SJCRH30 (cell line): ENCODE measurements at regions not wholly inside any gene's neighbourhood (a gene's known extent, or its start where the extent isn't known, plus 50 kb on each side); places are given as distances from the start of the nearest gene placed in this dataset.
A peak's percentile ranks its signal among the peaks of the same experiment; 100 is the strongest.

ENCODE experiments used
- DNase-seq, 2 experiments: peaks; one replicate each; pipeline ENCODE4 v3.0.0-alpha.2; 2015 to 2020
- H3K27ac ChIP-seq: fragments of 250-450 bp; sonication (Bioruptor Pico); 2 replicates; pipeline ENCODE4 v1.5.1; 2020; ENCODE audit warnings: mild to moderate bottlenecking, moderate library complexity
- H3K27me3 ChIP-seq: fragments of 250-450 bp; sonication (Bioruptor Pico); 2 replicates; pipeline ENCODE4 v1.5.1; 2020; ENCODE audit warnings: mild to moderate bottlenecking, moderate library complexity
- H3K36me3 ChIP-seq: fragments of 250-450 bp; sonication (Bioruptor Pico); 2 replicates; pipeline ENCODE4 v1.5.1; 2020; ENCODE audit warnings: mild to moderate bottlenecking, moderate library complexity
- H3K4me1 ChIP-seq: fragments of 250-450 bp; sonication (Bioruptor Pico); 2 replicates; pipeline ENCODE4 v1.5.1; 2020; ENCODE audit warnings: mild to moderate bottlenecking, moderate library complexity
- H3K4me3 ChIP-seq: fragments of 250-450 bp; sonication (Bioruptor Pico); 2 replicates; pipeline ENCODE4 v1.5.1; 2020; ENCODE audit warnings: mild to moderate bottlenecking, moderate library complexity
- H3K9me3 ChIP-seq: fragments of 250-450 bp; sonication (Bioruptor Pico); replicated peaks from 2 replicates; pipeline ENCODE4 v1.5.1; 2020; ENCODE audit warnings: mild to moderate bottlenecking, moderate library complexity

DNA sequence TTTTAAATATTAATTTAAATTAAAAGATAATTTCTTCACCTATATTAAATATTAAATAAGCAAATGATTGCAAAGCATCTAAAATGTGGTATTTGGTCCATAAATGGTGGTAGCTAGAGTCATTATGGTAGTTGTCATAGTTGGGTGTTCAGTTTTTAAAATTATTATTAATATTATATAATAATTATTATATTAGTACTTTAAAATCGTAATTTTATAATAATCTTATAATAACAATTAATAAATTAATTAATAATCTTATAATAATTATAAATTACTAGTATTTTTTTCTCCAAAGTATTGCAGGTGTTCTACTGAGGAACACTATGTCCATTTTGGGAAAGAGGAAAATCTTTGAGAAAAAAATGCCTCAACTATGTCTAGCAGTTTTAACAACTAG is 835.5 kb upstream of the GCFC2 start:
- H3K36me3 ChIP-seq = no peaks in the 10 kb centered on the region
- H3K27ac ChIP-seq = no peak overlapping the region
- H3K4me3 ChIP-seq = no peak overlapping the region
- H3K9me3 ChIP-seq = no peaks in the 10 kb centered on the region
- no peak for DNase-seq
- H3K4me1 ChIP-seq = no peaks in the 10 kb centered on the region
- no peaks in the 10 kb centered on the region for H3K27me3 ChIP-seq

DNA sequence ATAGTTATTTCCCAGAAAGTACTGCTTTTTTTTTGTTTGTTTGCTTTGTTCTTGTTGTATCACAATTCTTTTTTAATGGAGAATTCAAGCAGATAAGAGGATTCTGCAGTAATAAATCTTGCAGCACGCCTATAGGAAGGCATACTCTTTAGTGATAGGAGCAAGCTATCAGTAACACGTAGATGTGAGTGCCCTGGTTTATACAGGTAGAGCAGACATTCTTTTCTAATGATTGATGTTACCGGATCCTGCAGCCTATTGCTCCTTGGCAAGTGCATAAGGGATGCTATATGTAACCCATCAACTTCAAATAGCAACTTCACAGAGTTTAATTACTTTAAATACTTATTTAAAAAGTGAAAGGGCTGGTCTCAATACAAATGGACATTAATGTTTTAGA is 834.2 kb upstream of the GCFC2 start:
- H3K36me3 ChIP-seq = no peaks in the 10 kb centered on the region
- no peaks in the 10 kb centered on the region for H3K9me3 ChIP-seq
- no peak overlapping the region for H3K27ac ChIP-seq
- no peak for DNase-seq
- H3K4me1 ChIP-seq = no peaks in the 10 kb centered on the region
- no peaks in the 10 kb centered on the region for H3K27me3 ChIP-seq
- H3K4me3 ChIP-seq = no peak overlapping the region

DNA sequence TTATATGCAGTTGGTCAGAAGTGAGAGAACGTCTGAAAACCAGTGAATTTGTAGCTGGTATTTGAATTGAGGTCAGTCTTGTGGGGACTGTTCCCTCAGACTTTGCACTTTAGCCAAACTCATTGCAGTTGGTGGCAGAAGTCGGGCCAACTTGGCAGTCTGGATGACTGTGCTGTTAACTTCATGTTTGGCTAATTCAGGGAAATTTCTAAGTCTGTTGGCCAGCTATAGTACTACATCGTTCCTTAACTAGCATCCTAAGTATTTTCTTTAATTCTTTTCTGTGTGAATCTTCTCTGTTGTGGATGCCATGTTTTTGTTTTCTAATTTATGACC is 806.8 kb upstream of the GCFC2 start:
- H3K36me3 ChIP-seq = no peaks in the 10 kb centered on the region
- H3K4me3 ChIP-seq = no peak overlapping the region
- no peaks in the 10 kb centered on the region for H3K4me1 ChIP-seq
- H3K27me3 ChIP-seq = no peaks in the 10 kb centered on the region
- DNase-seq = no peak
- peaks cover 3% of the 10 kb centered on the region; the same call in 1 of the 2 replicates for H3K9me3 ChIP-seq
- no peak overlapping the region for H3K27ac ChIP-seq

DNA sequence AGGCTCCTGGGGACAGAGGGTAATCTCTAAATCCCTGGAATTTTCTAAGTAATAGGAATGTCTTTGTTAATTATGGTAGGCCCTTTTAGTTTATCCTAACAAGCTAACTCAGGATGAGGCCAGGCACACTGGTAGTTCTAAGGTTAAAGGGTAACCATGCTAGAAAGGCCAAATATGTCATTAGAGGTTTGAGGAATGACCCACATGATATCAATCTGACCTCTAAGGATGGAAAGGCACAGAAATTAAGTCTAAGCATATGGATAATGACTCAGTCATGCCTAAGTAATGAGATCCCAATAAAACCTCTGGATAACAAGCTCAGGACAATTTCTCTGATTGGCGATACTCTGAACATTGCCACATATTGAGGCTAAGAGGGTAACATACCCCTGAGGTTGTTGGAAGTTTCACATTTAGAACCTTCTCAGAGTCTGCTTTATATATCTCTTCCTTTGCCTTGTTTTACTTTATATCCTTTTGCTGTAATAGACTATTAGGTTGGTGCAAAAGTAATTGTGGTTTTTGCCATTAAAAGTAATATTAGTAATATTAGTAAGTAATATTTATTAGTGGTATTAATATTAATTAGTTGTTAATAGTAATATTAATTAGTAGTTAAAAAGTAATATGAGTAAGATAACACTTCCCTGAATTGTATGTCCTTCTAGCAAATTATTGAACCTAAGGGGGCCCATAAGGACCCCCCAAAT is 806.3 kb upstream of the GCFC2 start:
- DNase-seq = no peak
- H3K9me3 ChIP-seq = peaks cover 3% of the 10 kb centered on the region; the same call in 1 of the 2 replicates
- no peak overlapping the region for H3K27ac ChIP-seq
- no peaks in the 10 kb centered on the region for H3K36me3 ChIP-seq
- no peak overlapping the region for H3K4me3 ChIP-seq
- no peaks in the 10 kb centered on the region for H3K27me3 ChIP-seq
- H3K4me1 ChIP-seq = no peaks in the 10 kb centered on the region

DNA sequence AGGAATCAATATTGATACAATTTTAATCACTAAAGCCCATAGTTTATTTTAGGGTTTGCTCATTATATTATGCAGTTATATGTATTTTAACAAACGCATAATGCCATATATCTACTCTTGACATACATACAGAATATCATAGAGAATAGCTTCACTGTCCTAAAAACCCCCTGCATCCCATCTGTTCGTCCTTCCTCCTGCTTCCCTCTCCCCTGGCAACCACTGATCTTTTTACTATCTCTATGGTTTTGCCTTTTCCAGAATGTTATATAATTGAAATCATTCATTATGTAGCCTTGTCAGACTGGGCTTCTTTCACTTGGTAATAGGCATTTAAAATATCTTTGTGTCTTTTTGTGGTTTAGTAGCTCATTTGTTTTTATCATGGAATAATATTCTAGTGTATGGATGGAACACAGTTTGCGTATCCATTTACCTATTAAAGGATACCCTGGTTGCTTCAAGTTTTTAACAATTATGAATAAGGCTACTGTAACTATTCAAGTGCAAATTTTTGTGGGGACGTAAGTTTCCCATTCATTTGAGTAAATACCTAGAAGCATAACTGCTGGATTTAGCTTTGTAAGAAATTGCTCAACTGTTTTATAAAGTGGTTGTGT is 801.6 kb upstream of the GCFC2 start:
- Histone ChIP-seq H3K4me1 (no peaks in the 10 kb centered on the region), H3K36me3 (no peaks in the 10 kb centered on the region), H3K4me3 (no peak overlapping the region), H3K9me3 (peaks cover 3% of the 10 kb centered on the region; the same call in 1 of the 2 replicates), H3K27ac (no peak overlapping the region), H3K27me3 (no peaks in the 10 kb centered on the region)
- DNase-seq = no peak

DNA sequence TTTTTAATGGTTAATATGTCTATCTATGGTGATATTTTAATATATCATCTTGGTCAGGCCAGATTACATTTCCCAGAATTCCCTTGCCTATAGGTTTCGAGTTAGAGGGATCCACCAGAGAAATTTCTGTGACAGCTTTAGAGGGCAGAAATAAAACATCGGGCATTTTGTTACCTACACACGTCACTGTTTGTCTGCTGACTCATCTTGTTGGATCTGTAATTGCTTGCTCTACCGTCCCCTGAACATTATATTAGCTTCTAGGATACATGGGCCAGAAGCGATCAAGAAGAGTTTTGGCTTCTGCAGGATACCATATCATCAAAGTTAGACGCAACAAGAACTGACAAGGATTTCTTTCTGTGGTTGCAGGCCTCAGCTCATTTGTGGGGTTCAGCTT is 795.8 kb upstream of the GCFC2 start:
- Histone ChIP-seq H3K27me3 (no peaks in the 10 kb centered on the region), H3K36me3 (no peaks in the 10 kb centered on the region), H3K4me3 (no peak overlapping the region), H3K9me3 (no peaks in the 10 kb centered on the region), H3K4me1 (no peaks in the 10 kb centered on the region), H3K27ac (no peak overlapping the region)
- DNase-seq = no peak

DNA sequence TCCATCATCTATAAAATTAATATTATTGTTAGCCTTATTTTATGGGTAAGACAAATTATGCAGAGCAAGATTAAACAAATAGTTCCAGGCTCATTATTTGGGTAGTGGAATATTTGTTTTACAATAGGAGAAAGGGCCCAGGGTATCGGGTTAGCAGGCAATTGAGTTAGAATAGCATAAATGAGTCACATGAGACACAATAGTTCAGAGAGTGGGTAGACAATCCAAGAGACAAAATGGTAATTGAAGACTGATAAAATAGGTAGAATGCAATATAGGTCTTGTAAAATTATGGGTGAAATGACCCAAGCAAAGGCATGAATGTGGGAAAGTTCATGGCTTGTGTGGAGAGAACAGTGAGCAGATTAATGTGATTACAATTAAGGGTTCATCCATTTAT is 790.9 kb upstream of the GCFC2 start:
- no peaks in the 10 kb centered on the region for H3K36me3 ChIP-seq

DNA sequence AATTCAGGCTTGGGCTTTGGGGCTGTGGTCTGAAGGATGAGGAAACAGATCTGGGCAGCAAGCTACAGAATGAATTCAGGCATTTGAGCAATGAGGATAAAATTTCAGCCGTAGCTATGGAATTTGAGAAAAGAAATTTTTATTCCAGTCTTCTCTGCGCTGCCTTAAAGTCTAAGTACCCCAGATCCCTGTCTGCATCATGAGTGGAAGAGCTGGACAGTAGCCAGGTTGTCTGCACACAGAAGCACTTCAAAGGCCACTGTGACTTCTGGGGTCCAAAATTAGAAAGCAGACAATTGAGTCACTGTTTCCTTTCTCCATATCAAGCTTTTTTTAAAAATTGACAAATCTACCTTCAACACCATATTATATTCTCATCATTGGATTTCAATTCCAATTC is 787.6 kb upstream of the GCFC2 start:
- H3K27ac ChIP-seq = no peak overlapping the region
- H3K27me3 ChIP-seq = no peaks in the 10 kb centered on the region
- H3K9me3 ChIP-seq = no peaks in the 10 kb centered on the region
- H3K4me1 ChIP-seq = peaks cover 10% of the 10 kb centered on the region
- peak; percentile 15 to 46 for DNase-seq
- H3K36me3 ChIP-seq = no peaks in the 10 kb centered on the region
- H3K4me3 ChIP-seq = no peak overlapping the region

More for the DNA sequence above, 790.9 kb upstream of the GCFC2 start:
- Histone ChIP-seq H3K27me3 (no peaks in the 10 kb centered on the region), H3K27ac (no peak overlapping the region), H3K9me3 (no peaks in the 10 kb centered on the region), H3K4me3 (no peak overlapping the region), H3K4me1 (peaks cover 10% of the 10 kb centered on the region)
- no peak for DNase-seq

DNA sequence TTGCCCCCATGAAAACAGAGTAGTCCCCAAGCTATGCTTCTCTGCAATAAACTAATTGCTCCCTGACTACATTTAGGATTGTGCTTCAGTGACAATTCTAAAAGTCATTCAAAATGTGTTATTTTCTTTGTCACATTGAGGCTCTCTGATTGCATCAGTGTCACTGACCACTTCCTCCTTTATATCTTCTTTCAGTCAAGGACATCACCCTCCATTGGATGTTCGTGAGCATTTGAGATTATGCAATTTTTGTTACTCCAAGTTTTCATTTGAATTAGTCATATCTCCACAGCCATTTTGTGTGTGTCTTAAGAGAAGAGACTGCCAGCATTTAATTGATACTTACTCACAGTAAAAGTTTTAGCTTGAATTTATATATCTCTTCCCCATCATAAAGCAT is 780.8 kb upstream of the GCFC2 start:
- H3K36me3 ChIP-seq = no peaks in the 10 kb centered on the region; the same call in 1 of the 2 replicates
- DNase-seq = no peak
- no peak overlapping the region for H3K27ac ChIP-seq
- no peak overlapping the region for H3K4me3 ChIP-seq
- H3K9me3 ChIP-seq = no peaks in the 10 kb centered on the region
- H3K27me3 ChIP-seq = no peaks in the 10 kb centered on the region
- no peaks in the 10 kb centered on the region for H3K4me1 ChIP-seq

DNA sequence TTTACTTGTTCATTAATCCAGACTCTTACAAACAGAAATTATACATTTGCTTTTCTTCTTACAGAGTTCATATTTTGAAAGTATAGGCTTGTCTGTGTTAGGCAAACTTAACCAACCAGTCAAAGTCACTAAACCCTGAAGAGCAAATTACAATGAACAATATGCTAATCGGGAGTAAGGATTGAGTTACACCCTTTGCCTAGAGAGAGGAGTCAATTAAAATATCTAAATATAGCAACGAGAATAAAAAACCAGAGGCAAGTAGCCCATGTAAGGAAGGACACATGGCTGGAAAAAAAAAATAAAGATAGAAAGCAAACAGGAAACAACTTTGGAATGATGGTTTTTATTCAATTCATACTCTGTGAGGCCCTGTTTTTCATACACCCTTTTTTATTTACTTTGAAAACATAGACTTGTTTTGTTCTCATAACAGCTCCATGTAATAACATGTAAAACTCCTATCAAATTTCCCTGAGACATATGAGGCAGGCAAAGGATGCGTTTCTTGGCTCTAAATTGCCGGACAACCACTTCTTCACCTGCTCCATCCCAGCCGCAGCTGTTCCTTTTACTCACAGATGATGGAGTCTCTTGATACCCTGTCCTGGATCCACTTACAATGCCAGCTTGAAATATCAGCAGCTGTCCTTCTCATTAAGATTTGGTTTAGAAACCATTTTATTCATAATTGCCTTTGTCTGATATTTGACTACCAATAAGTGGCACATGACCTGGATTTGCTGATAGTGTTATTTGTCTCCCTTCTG is 767.7 kb upstream of the GCFC2 start:
- H3K4me3 ChIP-seq = peak overlapping the region; percentile 3; the same call in 1 of the 2 replicates
- no peaks in the 10 kb centered on the region for H3K27me3 ChIP-seq
- peak overlapping the region; percentile 85 for H3K27ac ChIP-seq
- DNase-seq = peak; percentile 91 to 98
- H3K36me3 ChIP-seq = no peaks in the 10 kb centered on the region
- H3K9me3 ChIP-seq = peaks cover 3% of the 10 kb centered on the region; the same call in 1 of the 2 replicates
- peaks cover 33% of the 10 kb centered on the region for H3K4me1 ChIP-seq

DNA sequence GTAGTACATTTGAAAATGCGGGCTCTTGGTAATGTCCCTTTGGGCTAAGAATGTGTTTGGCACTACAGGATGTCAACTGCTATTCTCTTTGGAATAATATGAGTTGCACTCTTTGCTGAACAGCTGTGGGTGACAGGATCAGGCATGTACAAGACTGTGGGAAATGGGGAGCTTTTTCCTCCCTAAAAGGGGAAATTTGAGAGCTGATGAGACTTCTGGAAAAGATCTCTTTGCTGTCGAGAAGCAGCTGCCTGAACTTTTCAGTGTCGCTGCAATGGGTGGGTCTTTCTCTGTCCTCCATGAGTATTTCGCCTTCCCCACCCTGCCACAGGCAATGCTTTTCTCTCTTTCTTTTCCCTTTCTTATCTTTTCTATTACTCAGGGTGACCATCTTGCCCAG is 762.2 kb upstream of the GCFC2 start:
- H3K9me3 ChIP-seq = peaks cover 6% of the 10 kb centered on the region

DNA sequence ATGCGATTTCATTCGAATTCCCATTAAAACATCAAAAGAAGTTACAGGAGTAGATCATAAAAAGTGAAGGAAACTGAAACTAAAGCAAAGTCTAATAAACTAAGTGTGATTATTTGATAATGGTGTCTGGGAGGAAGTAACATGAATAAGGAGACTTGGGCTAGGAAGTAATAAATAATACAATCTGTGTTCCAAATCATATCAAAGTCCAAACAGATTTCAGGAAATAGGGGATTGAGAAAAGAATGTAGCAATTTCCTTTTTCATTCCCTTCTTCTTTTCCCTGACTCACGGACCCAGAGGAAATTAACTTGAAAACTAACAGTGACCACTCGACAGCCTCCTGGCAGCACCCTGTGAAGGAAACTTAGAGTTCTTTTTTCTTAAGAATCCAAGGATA is 758.4 kb upstream of the GCFC2 start:
- H3K27ac ChIP-seq = no peak overlapping the region
- peaks cover 22% of the 10 kb centered on the region for H3K4me1 ChIP-seq
- H3K4me3 ChIP-seq = no peak overlapping the region
- peaks cover 6% of the 10 kb centered on the region for H3K9me3 ChIP-seq
- DNase-seq = no peak
- no peaks in the 10 kb centered on the region for H3K27me3 ChIP-seq
- H3K36me3 ChIP-seq = no peaks in the 10 kb centered on the region

More for the DNA sequence above, 762.2 kb upstream of the GCFC2 start:
- Histone ChIP-seq H3K27ac (peak overlapping the region; percentile 88), H3K36me3 (no peaks in the 10 kb centered on the region), H3K4me3 (peak overlapping the region; percentile 26), H3K27me3 (no peaks in the 10 kb centered on the region), H3K4me1 (peaks cover 33% of the 10 kb centered on the region)
- peak; percentile 84 to 96 for DNase-seq

DNA sequence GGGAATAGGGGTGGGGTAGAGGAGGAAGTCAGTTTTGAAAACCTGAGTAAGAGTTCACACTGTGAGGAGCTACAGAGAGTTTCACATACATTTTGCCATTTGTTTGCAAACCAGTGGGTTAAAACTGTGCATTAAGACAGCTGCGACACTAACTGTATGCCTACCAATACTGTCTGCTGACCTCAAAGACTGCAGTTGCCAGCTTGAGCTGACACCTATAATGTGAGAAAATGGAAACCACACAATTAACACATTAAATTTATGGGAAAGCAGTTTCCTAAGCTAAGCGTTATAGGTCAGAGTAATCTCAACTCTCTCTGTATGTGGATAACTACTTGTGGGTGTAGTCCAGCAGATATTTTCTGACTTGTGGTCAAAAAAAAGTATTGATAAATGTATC is 756.6 kb upstream of the GCFC2 start:
- no peaks in the 10 kb centered on the region for H3K36me3 ChIP-seq
- H3K27me3 ChIP-seq = no peaks in the 10 kb centered on the region
- DNase-seq = no peak
- H3K4me1 ChIP-seq = peaks cover 5% of the 10 kb centered on the region
- H3K4me3 ChIP-seq = no peak overlapping the region
- no peak overlapping the region for H3K27ac ChIP-seq
- peaks cover 6% of the 10 kb centered on the region for H3K9me3 ChIP-seq

DNA sequence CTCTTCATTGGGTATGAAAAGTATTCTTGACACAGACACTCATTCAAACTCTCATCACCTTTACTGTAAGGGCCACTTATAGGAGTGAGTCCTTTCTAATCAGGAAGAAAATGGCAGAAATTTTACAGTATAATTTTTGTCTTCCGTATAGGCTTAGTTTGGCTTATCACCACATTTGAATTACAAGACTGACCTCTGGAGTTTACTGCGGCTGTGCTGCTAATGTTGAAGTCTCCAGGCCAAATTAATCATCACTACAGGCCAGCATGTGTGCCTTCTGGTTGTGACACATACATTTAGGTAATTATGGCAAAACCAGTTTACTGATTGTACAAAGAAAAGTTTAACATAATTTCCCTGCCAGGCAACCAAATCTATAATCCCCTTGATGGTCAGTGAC is 753.6 kb upstream of the GCFC2 start:
- Histone ChIP-seq H3K4me3 (no peak overlapping the region), H3K27me3 (no peaks in the 10 kb centered on the region), H3K4me1 (no peaks in the 10 kb centered on the region), H3K27ac (no peak overlapping the region), H3K36me3 (no peaks in the 10 kb centered on the region), H3K9me3 (no peaks in the 10 kb centered on the region; the same call in 1 of the 2 replicates)
- no peak for DNase-seq

DNA sequence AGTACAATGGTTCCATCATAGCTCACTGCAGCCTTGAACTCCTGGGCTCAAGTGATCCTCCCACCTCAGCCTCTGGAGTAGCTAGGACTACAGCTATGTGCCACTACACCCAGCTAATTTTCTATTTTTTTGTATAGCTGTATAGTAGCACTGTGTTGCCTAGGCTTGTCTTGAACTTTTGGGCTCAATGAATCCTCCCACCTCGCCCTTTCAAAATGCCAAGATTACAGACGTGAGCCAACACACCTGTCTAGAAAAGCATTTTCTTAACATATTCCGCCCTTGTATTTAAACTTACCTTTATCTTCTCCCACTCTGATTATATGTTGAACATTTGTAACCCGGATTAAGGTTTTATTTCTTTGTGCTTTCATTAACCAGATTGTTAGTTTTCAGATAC is 750.7 kb upstream of the GCFC2 start:
- H3K4me1 ChIP-seq = no peaks in the 10 kb centered on the region

More for the DNA sequence above, 750.7 kb upstream of the GCFC2 start:
- no peaks in the 10 kb centered on the region for H3K9me3 ChIP-seq
- no peak overlapping the region for H3K4me3 ChIP-seq
- no peaks in the 10 kb centered on the region for H3K27me3 ChIP-seq
- no peak overlapping the region for H3K27ac ChIP-seq
- no peak for DNase-seq
- H3K36me3 ChIP-seq = no peaks in the 10 kb centered on the region
